Activated effector memory CD4-positive, alpha-beta T cell treated with anti-CD3 and anti-CD28 coated beads, Interleukin-2, amount 50 U/mL, for 16 hours (primary cell): ENCODE measurements at regions not wholly inside any gene's neighbourhood (a gene's known extent, or its start where the extent isn't known, plus 50 kb on each side); places are given as distances from the start of the nearest gene placed in this dataset.

Source experiments
- DNase-seq: peaks from one replicate; pipeline ENCODE4 v3.0.0-alpha.2; 2020

DNA sequence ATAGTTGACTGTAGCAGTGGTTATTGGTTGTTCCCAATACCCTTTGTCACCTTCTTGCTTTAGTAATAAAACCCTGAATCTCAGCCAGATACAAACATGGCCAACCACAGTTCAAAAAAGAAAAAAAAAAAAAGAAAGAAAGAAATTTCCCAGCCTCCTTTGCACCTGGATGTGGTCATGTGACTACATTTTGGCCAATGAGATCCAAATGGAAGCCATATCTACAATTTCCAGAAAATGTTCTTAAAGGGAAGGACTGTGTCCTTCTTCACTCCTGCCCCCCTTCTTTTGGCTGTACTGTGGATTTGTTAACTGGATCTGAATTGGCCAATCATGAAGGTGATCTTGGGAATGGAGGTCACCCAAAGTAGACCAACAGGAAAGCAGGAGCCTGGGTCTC is 141.9 kb downstream of the SOX9 start:
- no peak for DNase-seq

DNA sequence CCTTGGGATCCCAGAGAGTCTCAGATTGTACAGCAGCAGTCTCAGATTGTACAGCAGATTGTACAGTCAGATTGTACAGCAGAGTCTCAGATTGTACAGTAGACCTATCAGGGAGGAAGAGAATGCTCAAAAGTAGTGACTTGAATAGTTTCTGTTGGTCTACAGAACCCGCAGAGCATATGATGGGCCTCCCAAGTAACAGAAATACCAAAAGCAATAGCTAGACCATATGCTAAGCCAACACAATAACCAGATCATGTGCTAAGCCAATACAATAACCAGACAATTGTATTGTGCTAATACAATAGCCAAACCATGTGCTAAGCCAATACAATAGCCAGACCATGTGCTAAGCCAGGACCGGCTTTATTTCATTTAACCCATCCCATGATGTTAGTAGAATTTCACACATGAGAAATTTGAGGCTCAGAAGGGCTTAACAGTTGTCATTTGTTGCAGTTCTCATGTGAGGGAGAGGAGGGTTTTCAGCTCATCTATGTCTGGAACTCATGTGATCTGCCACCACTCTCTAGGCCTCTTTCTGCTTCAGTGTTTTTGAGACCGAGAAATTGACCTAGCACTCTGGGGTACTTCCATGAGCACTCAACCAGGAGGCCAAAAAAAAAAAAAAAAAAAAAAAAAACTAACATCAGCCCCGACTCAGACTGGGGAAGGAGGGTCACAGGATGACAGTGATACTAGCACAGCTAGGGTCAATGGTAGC is 144.0 kb downstream of the SOX9 start:
- DNase-seq, result no peak

DNA sequence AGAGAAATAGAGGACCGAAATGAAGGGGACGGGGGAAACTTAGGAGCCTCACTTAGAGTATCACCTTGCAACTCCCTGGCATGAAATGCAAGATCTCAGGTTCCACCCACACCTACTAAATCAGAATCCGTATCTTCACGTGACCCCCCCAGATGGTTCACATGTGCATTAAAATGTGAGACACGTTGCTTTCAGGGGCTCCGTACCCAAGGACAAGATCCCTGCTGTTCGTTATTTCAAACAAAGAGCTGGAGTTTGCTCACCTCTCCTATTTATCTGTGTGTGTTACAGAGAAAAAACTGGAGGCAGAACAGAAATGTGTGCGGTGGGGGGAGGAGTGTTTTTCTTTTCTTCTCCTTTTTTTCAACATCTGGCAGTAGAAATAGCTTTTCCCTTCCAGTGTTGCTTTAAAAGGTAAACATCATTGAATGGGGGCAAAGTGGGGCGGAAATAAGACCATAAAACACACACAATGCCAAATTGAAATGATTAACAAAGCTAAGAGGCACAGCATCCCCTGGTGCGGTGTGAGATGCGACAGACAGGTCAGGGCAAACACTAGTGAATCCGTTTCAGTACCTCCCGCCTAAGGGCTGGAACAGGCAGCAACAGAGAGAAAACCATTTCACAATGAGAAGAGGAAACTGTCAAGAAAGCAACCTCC is 145.4 kb downstream of the SOX9 start:
- no peak for DNase-seq

DNA sequence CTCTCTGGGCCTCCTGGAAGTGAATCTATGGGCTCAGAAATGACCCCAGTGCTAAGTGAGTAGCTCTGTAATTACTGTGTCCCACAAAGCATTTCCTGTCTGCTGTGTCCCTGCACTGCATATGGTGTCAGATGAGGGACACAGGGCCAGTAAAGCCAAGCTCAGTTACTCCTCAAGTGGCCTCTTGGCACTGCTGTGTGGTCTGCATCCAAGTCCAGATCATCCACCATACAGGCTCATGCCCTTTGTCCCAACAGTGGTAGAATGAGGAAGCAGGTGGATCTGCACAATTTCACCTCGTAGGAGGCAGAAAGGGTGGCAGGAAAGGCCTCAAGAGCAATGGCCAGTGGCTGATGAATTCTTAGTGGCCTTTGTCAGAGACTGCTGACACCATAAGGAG is 146.8 kb downstream of the SOX9 start:
- DNase-seq, result no peak

DNA sequence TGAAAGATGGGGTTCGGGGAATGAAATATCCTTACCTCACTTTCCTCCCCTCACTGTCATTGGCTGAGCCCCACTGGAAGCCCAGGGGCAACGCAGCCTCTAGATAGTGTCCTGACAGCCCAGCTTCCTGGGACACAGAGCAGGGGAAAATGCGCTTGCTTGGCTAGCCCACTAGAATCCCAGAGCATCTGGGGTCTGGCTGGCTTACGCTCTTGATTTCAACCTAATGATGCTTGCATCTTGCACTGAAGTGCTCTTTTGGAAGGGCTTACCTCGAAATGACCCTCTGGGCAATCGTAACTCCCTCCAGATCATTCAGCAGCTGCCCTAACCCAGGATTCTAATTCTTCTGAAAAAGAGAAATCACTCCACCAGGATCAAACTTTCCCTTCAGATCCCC is 147.6 kb downstream of the SOX9 start:
- DNase-seq, result no peak

DNA sequence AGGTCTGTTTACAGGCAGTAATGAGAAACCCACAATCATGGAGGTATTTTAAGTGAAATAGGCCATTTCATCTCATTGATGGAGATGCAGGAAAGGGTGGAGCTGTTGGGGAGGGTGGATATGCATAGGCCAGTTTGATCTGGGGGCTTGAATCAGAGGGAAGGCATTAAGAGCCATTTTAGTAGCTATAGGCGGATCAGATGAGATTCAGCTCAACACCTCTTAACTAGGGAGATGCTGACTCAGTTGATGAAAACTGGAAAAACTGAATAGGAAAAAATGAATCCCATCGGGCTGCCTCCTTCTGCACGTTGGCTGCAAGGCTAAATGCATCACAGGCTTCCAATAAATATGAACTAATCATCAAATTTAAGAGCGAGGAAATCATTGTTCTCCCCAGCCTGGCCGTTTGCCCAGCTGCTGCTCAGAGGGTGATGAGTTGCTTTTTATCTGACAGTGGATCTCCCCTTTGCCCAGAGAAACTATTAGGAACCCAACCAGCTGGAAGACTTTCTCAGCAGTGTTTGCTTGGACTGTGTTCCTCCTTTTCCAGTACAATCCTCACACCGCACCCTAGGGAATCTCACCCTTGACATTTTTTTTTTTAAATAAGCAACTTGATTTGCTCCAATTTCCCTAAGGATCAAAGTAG is 149.6 kb downstream of the SOX9 start:
- no peak for DNase-seq

DNA sequence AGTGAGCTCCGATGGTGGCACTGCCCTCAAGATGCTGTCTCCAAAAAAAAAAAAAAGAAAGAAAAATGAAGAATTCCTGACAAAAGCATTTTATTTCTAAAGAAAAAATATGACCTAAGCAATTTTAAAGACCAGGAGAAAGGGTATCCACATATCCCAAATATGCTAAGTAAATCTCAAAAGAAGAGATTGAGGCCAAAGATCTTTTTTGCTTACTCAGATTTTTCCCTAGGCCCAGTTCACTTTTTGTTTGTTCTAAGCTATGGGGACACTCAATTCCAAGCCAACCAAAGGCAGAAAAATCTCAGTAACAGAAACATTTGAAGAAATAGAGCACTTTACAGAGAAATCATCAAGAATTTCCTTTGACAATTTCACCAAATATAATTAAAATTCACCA is 150.8 kb downstream of the SOX9 start:
- no peak for DNase-seq

DNA sequence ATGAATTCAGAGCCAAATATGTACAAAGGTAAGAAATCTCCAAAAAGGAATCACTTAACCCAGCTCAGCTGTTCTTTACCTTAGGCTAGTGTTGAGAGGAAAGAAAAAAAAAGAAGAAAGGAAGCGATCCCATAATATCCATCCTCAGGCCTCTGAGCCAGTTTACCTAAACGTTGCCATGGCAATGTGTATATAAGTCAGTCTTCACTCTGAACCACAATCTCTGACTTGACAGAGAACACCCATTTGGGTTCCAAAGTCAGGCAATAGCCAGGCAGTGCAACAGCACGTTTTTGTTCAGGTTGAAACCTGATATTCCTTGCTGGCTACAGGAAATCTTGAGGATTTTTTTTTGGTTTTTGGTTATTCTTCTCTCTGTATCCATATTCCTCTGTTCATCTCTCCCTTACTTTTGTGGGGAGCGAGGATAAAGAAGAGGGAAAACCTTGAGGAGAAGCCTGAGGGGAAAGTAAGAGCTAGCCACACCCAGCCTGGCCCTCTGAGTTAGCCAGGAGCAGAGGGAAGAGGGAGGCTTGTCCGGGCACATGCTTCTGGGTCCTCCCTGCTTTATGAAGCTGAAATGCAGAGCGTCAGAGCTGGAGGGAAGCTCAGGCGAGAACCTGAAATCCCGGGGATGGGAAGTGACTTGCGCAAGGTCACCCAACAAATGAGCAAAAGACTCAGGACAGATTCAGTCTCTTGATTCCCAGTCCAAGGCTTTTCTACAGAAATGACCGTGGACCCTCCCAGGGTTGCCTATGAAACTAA is 152.7 kb downstream of the SOX9 start:
- no peak for DNase-seq

DNA sequence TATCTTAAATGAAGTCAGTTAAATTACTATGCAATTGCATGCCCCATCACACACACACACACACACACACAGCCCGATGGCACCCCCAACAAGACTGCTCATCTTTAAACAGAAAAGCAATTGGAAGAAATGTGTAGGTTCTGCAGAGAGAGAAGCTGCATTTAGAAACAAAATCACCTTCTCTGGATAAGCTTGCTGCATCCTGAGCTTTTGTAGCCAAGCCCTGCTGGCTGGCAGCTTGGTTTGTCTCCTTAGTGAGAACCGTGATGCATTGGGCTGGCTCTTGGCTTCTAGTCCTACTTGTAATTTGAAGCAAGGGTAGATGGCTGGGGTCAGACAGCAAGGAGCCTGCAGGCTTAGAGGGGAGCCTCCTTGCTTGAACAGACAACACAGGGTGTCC is 153.8 kb downstream of the SOX9 start:
- no peak for DNase-seq

DNA sequence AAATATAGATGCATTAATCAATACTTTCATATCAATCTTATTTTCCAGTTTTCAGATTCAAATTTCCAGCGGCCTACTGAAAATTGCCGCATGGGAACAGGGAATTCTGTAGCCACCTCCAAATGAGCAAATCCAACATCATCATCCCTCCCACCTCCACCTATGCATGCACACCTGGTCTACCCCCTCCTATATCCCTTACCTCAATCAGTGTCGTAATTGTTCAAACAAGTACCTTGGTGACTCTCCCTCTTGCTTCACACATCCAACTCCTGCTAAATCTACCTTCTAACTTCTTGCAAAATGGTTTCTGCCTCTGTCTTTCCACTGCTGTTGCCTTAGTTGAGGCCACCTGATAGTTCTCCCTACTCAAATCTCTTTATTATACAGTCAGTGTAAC is 160.1 kb downstream of the SOX9 start:
- no peak for DNase-seq

DNA sequence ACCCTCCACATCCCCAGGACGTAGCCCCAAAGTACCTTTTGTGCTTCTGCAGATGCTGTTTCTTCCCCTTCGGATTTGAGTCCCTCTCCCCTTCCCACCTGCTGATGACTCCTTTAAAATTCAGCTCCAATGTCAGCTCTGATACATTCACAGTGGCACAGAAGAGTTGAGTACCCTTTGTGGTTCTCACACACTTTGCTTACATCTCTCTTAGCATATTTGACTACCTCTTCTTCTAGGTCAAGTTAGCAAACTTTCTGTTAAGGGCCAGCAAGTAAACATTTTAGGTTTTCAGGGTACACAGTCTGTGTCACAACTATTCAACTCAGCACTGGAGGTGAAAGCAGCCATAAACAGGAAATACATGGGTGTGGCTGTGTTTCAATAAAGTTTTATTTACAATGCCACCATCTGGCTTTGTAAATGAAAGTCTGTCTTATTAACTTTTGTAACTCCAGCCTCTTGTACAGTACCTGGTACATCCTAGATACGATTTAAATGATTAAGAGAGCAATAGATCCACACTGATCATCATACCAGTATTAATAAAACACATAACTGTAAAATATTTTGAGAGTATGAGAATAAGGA is 161.7 kb downstream of the SOX9 start:
- no peak for DNase-seq

DNA sequence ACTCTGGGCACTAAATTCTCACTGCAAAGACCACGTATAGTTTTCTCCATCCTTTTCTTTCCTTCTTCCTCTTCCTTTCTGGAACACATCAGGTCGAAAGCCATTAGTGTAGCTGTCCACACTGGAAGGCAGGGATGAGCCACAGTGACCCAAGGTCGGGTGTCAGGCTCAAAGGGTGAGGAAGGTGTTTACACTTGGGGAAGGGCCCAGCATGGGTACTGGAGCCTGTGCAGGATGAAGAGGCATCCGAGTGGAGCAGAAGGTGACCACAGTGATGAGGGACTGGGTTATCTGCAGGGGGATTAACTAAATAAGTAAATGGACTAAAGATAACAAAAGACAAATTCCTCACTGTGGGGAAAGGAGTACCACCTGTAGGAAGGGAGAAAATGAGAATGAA is 164.0 kb downstream of the SOX9 start:
- no peak for DNase-seq

DNA sequence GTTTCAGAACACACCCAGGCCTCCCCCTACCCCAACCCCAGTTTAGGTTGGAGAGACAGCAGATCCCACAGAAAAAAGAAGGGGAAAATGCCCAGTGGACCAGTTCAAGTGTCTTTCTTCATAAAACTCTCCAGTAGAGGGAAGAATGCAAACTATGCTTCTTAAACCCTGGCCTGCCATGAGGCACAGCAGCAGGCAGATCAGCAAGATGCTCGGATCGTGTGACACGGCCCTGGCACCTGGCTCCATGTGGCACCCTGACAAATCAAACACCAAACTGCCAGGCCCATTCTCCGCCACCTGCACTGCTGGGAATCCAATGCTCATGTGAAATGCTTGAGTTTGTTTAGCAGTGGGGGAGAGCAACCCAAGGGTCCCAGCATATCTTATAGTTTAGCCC is 166.8 kb downstream of the SOX9 start:
- DNase-seq, result no peak

DNA sequence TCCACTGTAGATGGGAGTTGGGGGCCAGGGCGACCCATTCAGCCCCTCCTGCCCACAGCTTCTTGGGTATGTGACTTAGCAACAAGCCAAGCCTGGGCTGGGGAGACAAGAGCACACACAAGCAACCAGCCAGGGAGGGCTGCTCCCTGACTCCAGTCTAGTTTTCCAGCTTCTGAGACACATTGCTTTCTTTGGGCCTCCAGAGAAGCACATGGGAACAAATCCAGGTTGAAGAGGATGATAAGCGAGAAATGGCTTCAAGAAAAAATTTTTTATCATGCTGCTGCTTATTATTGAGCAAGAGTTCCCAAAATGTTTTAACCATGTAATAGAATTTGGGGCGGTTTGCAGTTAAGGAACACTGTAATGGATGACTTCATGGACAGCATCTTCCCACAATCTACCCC is 173.7 kb downstream of the SOX9 start:
- DNase-seq, result no peak

DNA sequence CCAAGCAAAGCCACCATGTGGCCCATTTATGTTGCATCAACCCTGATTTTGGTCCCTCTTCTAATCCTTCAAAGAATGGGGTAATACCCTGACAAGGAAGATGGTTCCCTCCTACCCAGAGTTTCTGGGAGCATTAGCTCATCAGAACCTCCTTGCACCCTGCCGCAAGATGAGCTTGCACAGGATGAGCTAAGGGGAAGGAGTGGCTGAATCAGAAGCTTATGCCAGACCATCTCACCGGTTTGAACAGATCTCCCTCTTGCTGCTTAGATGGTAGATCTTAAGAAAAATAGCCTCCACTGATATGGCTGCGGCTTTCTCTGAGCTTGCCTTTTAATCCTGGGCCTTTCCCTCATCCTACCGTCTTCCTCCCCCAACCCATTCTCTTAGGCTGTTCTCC is 175.1 kb downstream of the SOX9 start:
- no peak for DNase-seq

DNA sequence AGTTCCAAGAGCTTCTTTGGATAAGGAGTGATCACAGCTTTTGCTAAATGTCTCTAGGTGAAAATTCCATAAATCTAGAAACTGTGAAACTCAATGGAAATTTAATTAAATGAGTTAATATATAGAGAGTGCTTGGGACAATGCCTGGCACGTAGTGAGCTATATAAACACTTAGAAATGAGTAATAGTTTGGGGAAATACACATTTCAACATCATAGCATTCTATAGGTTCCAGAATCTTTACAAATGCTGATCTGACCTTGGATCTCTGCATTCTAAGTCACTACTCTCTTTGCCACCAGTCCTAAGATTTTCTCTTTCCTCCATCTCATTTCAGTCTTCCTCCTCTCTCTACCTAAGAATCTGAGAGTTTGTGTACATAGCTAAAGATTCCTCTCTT is 175.6 kb downstream of the SOX9 start:
- no peak for DNase-seq

DNA sequence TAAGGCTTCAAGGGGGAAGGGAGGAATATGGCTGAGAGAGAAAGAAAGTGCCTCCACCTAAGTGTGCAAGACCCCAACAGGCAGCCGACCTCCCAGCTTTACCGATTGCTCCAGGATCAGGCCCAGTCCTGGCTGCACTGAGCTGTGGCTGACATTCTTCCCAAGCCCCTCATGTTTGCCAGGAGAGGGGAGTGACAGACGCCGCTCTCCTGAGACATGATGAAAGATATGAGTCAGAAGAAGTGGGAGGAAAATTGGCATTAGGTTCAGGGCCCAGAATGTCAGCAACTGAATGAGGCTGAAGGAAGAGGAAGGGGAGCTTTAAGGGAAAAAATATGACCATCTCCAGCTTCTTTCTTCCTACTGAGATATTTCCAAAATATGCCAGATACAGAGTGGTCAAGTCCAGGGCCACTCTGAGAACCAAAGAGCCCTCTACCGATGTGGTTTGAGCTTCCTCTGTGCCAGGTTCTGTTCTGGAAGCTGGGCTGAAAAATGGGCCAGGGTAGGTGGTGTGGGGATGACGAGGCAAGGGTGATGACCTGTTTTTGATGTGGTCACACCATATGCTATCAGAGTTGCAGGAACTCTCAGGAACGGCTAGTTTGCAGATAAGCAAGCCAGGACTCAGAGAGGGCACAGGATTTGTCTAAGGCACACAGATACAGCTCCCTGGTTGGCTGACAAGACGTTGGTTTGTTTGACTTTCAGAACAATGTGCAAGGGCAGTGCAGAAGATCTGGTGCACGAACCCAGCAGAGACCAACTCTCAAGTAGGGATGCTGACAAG is 176.7 kb downstream of the SOX9 start:
- no peak for DNase-seq

DNA sequence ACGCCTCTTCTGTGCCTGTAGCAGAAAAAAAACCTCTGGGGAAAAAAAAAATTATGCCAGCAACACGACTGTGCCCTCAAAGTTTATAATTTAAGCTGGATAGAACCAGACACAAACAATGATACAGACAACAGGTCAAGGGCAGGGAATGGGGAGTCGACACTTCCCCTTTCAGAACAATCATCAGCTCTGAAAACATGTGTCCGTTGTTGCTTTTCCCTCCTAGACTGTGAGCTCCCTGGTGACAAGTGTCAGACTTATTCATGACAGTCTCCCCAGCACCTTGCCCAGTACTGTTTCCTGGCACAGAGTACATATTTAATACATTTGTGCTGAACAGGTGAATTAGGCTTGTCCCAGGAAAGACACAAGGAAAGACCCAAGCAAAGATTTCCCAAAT is 178.3 kb downstream of the SOX9 start:
- DNase-seq, result no peak

DNA sequence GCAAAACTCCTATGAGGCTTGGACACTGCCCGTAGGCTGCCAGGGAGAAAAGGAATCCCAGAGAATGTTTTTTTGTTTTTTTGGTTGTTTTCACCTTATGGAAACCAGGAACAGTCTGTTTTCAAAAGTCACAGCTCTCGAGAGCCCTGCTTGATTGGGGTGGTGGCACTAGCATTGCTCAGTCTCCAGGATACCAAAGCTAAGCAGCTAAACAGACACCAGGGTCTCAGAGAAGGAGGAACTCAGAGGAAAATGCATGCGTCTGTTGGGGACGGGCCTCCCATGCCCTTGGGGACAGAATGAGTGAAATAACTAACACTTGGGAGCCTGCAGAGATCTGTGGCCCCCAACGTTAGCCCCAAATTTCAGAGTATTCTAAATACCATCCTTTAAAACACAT is 178.8 kb downstream of the SOX9 start:
- no peak for DNase-seq

DNA sequence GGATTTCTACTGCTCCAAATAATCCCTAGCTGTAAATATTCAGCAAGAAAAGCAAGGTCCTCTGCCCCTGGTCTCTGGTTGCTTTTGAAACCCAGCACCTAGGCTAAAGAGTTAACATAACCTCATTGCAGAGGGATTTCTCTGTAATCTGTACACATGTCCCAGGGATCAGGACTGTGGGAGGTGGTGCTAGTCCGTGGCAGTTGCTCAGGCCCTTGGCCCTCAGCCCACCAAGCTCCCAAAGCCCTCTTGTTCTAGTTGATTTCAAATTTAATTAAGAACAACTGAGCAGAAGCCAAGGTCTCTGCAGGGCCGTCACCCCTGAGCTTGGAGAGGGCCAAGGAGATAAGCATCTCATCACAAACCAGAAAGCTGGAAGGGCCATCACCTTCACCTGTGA is 181.1 kb downstream of the SOX9 start:
- DNase-seq, result no peak

DNA sequence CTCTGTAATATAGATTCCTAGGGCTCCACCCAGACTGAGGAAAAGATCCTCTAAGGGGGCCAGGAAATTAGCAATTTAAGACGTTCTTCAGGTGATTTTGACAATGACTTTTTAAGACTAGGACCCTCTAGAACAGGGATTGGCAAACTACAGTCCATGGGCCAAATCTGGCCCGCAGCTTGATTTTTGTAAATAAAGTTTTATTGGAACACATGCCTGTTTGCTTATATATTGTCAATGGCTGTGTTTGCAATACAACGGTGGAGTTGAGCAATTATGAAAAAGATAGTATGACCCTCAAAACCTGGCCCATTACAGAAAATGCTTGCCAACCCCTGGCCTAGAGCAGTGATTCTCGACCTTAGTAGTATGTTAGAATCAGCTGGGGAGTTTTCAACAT is 181.9 kb downstream of the SOX9 start:
- no peak for DNase-seq
